H1 (cell line): ENCODE measurements at regions not wholly inside any gene's neighbourhood (a gene's known extent, or its start where the extent isn't known, plus 50 kb on each side); places are given as distances from the start of the nearest gene placed in this dataset.

ENCODE experiments used
- CTCF ChIA-PET: fragments of 300-600 bp; sonication (Branson Sonifier 250); formaldehyde crosslinking; loops from one replicate; lab custom pipeline; 2021; ENCODE audit not compliant: partially characterized antibody; lab: Charles Lee
- POLR2A ChIA-PET: fragments of 300-600 bp; sonication (Branson Sonifier 250); formaldehyde crosslinking; loops from one replicate; lab custom pipeline; 2021; ENCODE audit warnings: inconsistent platforms; ENCODE audit not compliant: partially characterized antibody; lab: Charles Lee
- DNase-seq, 2 experiments: peaks; one replicate each; pipeline versions ENCODE4 v3.0.0 to v3.0.0-alpha.2; 2010 to 2022; ENCODE audit warnings: low spot score in 2 of 2, low read depth in 1 of 2, mixed read lengths in 1 of 2
- FAIRE-seq: peaks from 2 replicates; lab custom pipeline; 2011; peaks lifted over from hg19 to GRCh38; lab: Jason Lieb, UNC
- H2AFZ ChIP-seq: 2 replicates; pipeline ENCODE4 v1.8.1; 2012; ENCODE audit warnings: low read length, inconsistent platforms
- H2AK5ac ChIP-seq: 2 replicates; pipeline ENCODE4 v1.6.1; 2013; ENCODE audit warnings: low read depth, low read length
- H2BK120ac ChIP-seq: replicated peaks from 2 replicates; pipeline ENCODE3; 2013; ENCODE audit warnings: low read depth, low read length, inconsistent platforms
- H2BK12ac ChIP-seq: 2 replicates; pipeline ENCODE4 v1.6.1; 2013; ENCODE audit warnings: low read depth, low read length
- H2BK15ac ChIP-seq: 2 replicates; pipeline ENCODE4 v1.6.1; 2013; ENCODE audit warnings: low read length
- H2BK20ac ChIP-seq: 2 replicates; pipeline ENCODE4 v1.6.1; 2013; ENCODE audit warnings: low read length
- H2BK5ac ChIP-seq: 2 replicates; pipeline ENCODE4 v1.6.1; 2013; ENCODE audit warnings: low read depth, low read length
- H3K14ac ChIP-seq: 2 replicates; pipeline ENCODE4 v1.6.1; 2013; ENCODE audit warnings: inconsistent platforms; ENCODE audit not compliant: insufficient read length
- H3K18ac ChIP-seq: 2 replicates; pipeline ENCODE4 v1.6.1; 2013; ENCODE audit warnings: low read length; ENCODE audit errors: extremely low read depth
- H3K23ac ChIP-seq: 2 replicates; pipeline ENCODE4 v1.6.1; 2013; ENCODE audit warnings: inconsistent platforms; ENCODE audit not compliant: insufficient read length
- H3K23me2 ChIP-seq: 2 replicates; pipeline ENCODE4 v1.6.1; 2013; ENCODE audit warnings: low read depth, low read length
- H3K27ac ChIP-seq: 2 replicates; pipeline ENCODE4 v1.6.1; 2011; ENCODE audit warnings: low read depth, low read length, inconsistent platforms
- H3K27me3 ChIP-seq, 4 experiments: replicated peaks in 1 of 4; 1 replicate in 1 of 4; 2 replicates in 3 of 4; pipeline versions ENCODE4 v1.6.1 to v1.8.1; 2011 to 2013; ENCODE audit warnings: low read length in 3 of 4, mild to moderate bottlenecking in 3 of 4, inconsistent platforms in 2 of 4, mixed read lengths in 2 of 4, moderate library complexity in 1 of 4; ENCODE audit not compliant: control insufficient read depth in 3 of 4, insufficient read depth in 3 of 4; ENCODE audit errors: extremely low read depth in 1 of 4
- H3K36me3 ChIP-seq, 4 experiments: 2 replicates each; pipeline versions ENCODE4 v1.6.1 to v1.8.1; 2011 to 2013; ENCODE audit warnings: mild to moderate bottlenecking in 4 of 4, low read length in 3 of 4, moderate library complexity in 2 of 4, control low read depth in 1 of 4, inconsistent platforms in 1 of 4; ENCODE audit not compliant: insufficient read depth in 4 of 4, control insufficient read depth in 2 of 4
- H3K4ac ChIP-seq: replicated peaks from 2 replicates; pipeline ENCODE3; 2013; ENCODE audit warnings: low read length, low read depth, mixed read lengths, inconsistent platforms; ENCODE audit not compliant: insufficient read length
- H3K4me1 ChIP-seq, 4 experiments: replicated peaks in 1 of 4; 1 replicate in 1 of 4; 2 replicates in 3 of 4; pipeline versions ENCODE4 v1.6.1 to v1.8.1; 2011 to 2013; ENCODE audit warnings: low read length in 3 of 4, inconsistent platforms in 2 of 4, mixed read lengths in 1 of 4; ENCODE audit not compliant: insufficient read depth in 4 of 4, control insufficient read depth in 3 of 4
- H3K4me2 ChIP-seq, 2 experiments: 2 replicates each; pipeline versions ENCODE4 v1.6.1 to v1.8.1; 2011 to 2013; ENCODE audit warnings: low read depth in 2 of 2, low read length in 2 of 2, control low read depth in 1 of 2, inconsistent platforms in 1 of 2, mild to moderate bottlenecking in 1 of 2; ENCODE audit not compliant: insufficient read depth in 1 of 2
- H3K4me3 ChIP-seq, 4 experiments: fragments of 200-600, 300-600 bp in 1 of 4; sonication (generic), shearing (Covaris generic), sonication (Bioruptor Twin) in 1 of 4; 2 replicates each; pipeline versions ENCODE4 v1.5.1 to v1.8.1; 2011 to 2016; ENCODE audit warnings: low read length in 4 of 4, low read depth in 3 of 4, control low read depth in 2 of 4, inconsistent platforms in 2 of 4, mild to moderate bottlenecking in 2 of 4, mixed read lengths in 1 of 4, moderate library complexity in 1 of 4; ENCODE audit not compliant: insufficient read depth in 2 of 4; ENCODE audit errors: extremely low read depth in 1 of 4
- H3K56ac ChIP-seq: replicated peaks from 2 replicates; pipeline ENCODE3; 2013; ENCODE audit warnings: low read depth, mild to moderate bottlenecking, mixed read lengths, low read length, inconsistent platforms; ENCODE audit not compliant: insufficient read length
- H3K79me1 ChIP-seq: 2 replicates; pipeline ENCODE4 v1.6.1; 2013; ENCODE audit warnings: low read depth, low read length, control low read depth
- H3K79me2 ChIP-seq, 2 experiments: 2 replicates each; pipeline versions ENCODE4 v1.6.1 to v1.8.1; 2012 to 2013; ENCODE audit warnings: low read length in 2 of 2, mild to moderate bottlenecking in 2 of 2, inconsistent platforms in 1 of 2; ENCODE audit not compliant: insufficient read depth in 2 of 2, control insufficient read depth in 1 of 2
- H3K9ac ChIP-seq, 4 experiments: replicated peaks in 1 of 4; 1 replicate in 1 of 4; 2 replicates in 3 of 4; pipeline versions ENCODE4 v1.6.1 to v1.8.1; 2011 to 2013; ENCODE audit warnings: low read depth in 3 of 4, low read length in 3 of 4, control low read depth in 2 of 4, mild to moderate bottlenecking in 2 of 4, moderate library complexity in 2 of 4, inconsistent platforms in 1 of 4; ENCODE audit errors: extremely low read depth in 1 of 4
- H3K9me3 ChIP-seq, 2 experiments: 2 replicates each; pipeline versions ENCODE4 v1.6.1 to v1.8.1; 2012 to 2013; ENCODE audit warnings: mild to moderate bottlenecking in 2 of 2, moderate library complexity in 2 of 2, control low read depth in 1 of 2, inconsistent platforms in 1 of 2, low read depth in 1 of 2, low read length in 1 of 2, mixed read lengths in 1 of 2; ENCODE audit not compliant: insufficient read depth in 2 of 2
- H4K20me1 ChIP-seq, 2 experiments: replicated peaks in 1 of 2; 2 replicates each; pipeline versions ENCODE3 to v1.8.1; 2011 to 2013; ENCODE audit warnings: inconsistent platforms in 2 of 2, low read length in 2 of 2, mild to moderate bottlenecking in 1 of 2; ENCODE audit not compliant: insufficient read depth in 2 of 2, control insufficient read depth in 1 of 2
- H4K5ac ChIP-seq: 2 replicates; pipeline ENCODE4 v1.6.1; 2013; ENCODE audit warnings: low read length, low read depth, mixed read lengths, inconsistent platforms; ENCODE audit not compliant: insufficient read length
- H4K8ac ChIP-seq: 2 replicates; pipeline ENCODE4 v1.8.0; 2013; ENCODE audit warnings: mild to moderate bottlenecking, moderate library complexity, low read length, inconsistent platforms; ENCODE audit not compliant: insufficient read depth; ENCODE audit errors: extremely low read depth
- H4K91ac ChIP-seq: replicated peaks from 2 replicates; pipeline ENCODE3; 2013; ENCODE audit warnings: low read length, mixed read lengths, inconsistent platforms; ENCODE audit not compliant: insufficient read length
- FOSL1 ChIP-seq: IDR thresholded peaks from 2 replicates; pipeline ENCODE4 v1.6.1; 2011; ENCODE audit warnings: mild to moderate bottlenecking, low read depth, low read length, moderate library complexity; ENCODE audit not compliant: insufficient read depth
- JUND ChIP-seq: IDR thresholded peaks from 2 replicates; pipeline ENCODE4 v1.6.1; 2011; ENCODE audit warnings: mild to moderate bottlenecking, improper control_type of control experiment, low read length
- SP2 ChIP-seq: IDR thresholded peaks from 2 replicates; pipeline ENCODE4 v1.6.1; 2012; ENCODE audit warnings: mild to moderate bottlenecking, low read length, inconsistent platforms
- WGBS, 2 experiments: shearing (Covaris generic) in 1 of 2; methylation state at CpG; one replicate each; pipeline versions ENCODE4 v1.1.6 to v1.1.7; 2013 to 2015; ENCODE audit warnings: low lambda C conversion rate in 2 of 2, mixed read lengths in 2 of 2, inconsistent platforms in 1 of 2, low coverage in 1 of 2, missing lambda C conversion rate in 1 of 2; ENCODE audit not compliant: insufficient replicate concordance in 2 of 2, insufficient coverage in 1 of 2, insufficient read length in 1 of 2; ENCODE audit errors: extremely low coverage in 1 of 2, missing lambda C conversion rate in 1 of 2; 5-methylcytosine and 5-hydroxymethylcytosine counted together

DNA sequence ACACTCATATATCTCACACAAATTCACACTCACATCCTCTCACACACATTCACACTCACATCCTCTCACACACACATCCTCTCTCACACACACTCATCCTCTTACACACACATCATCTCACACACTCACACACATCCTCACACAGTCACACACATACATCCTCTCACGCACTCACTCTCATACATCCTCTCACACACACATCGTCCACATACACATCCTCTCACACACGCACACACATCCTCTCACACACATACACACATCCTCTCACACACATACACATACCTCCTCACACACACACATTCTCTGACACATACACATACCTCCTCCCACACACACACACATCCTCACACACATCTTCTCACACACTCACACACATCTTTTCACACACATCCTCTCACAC is 129.1 kb upstream of the SLC30A5 start:
- no peak overlapping the region for H3K27ac ChIP-seq
- no peak overlapping the region; the same call in 1 of the 2 replicates for H2BK15ac ChIP-seq
- H4K8ac ChIP-seq = no peak overlapping the region
- no peak overlapping the region for H3K9ac ChIP-seq
- 94 to 100% methylated on average over 3 of the region's 3 CpGs for WGBS, 2 experiments
- TF ChIP-seq SP2 (no peak), FOSL1 (no peak), JUND (no peak)
- H3K4me3 ChIP-seq = no peak overlapping the region
- H3K4ac ChIP-seq = peak overlapping the region; percentile 55
- H3K27me3 ChIP-seq = no peaks in the 10 kb centered on the region
- H3K36me3 ChIP-seq = no peaks in the 10 kb centered on the region; a peak in 1 of 8 replicates
- peak overlapping the region; percentile 74 for H3K56ac ChIP-seq
- H2BK5ac ChIP-seq = peak overlapping the region; percentile 69
- 0 out of 4 replicates have a peak, but pooled peaks cover 0 to 3% of the 10 kb centered on the region in 2 experiments for H3K79me2 ChIP-seq
- no peak overlapping the region for H2BK120ac ChIP-seq
- ChIA-PET CTCF (no interaction called here), POLR2A (no interaction called here)
- H3K23me2 ChIP-seq = peaks cover 18% of the 10 kb centered on the region; the same call in 1 of the 2 replicates
- no peaks in the 10 kb centered on the region for H3K4me1 ChIP-seq
- no peaks in the 10 kb centered on the region for H3K79me1 ChIP-seq
- no peak overlapping the region for H3K14ac ChIP-seq
- peak overlapping the region; percentile 98 for H2AK5ac ChIP-seq
- H2BK12ac ChIP-seq = peak overlapping the region; percentile 91
- peaks cover 0 to 9% of the 10 kb centered on the region in 2 experiments; a peak in 2 of 4 replicates for H3K9me3 ChIP-seq
- peak overlapping the region; percentile 44; the same call in 1 of the 2 replicates for H2BK20ac ChIP-seq
- H3K23ac ChIP-seq = no peak overlapping the region
- FAIRE-seq (no peak), DNase-seq (no peak)
- H2AFZ ChIP-seq = no peak overlapping the region
- H4K91ac ChIP-seq = peak overlapping the region; percentile 36
- H4K5ac ChIP-seq = no peak overlapping the region
- H3K4me2 ChIP-seq = no peak overlapping the region
- H4K20me1 ChIP-seq = peaks cover 0 to 12% of the 10 kb centered on the region in 2 experiments
- H3K18ac ChIP-seq = no peak overlapping the region
